Fibroblast of mammary gland (primary cell): ENCODE measurements at regions not wholly inside any gene's neighbourhood (a gene's known extent, or its start where the extent isn't known, plus 50 kb on each side); places are given as distances from the start of the nearest gene placed in this dataset.

Experiments used
- DNase-seq: peaks from one replicate; pipeline ENCODE4 v3.0.0-alpha.2; 2010; ENCODE audit warnings: low read depth
- H3K4me3 ChIP-seq: 2 replicates; pipeline ENCODE4 v1.5.1; 2011; ENCODE audit warnings: low read depth, mild to moderate bottlenecking, low read length, moderate library complexity; ENCODE audit not compliant: control insufficient read depth
- CTCF ChIP-seq: conservative IDR thresholded peaks from 2 replicates; pipeline ENCODE4 v1.5.1; 2011; ENCODE audit warnings: low read depth, low read length, inconsistent platforms; ENCODE audit not compliant: control insufficient read depth, insufficient read depth

DNA sequence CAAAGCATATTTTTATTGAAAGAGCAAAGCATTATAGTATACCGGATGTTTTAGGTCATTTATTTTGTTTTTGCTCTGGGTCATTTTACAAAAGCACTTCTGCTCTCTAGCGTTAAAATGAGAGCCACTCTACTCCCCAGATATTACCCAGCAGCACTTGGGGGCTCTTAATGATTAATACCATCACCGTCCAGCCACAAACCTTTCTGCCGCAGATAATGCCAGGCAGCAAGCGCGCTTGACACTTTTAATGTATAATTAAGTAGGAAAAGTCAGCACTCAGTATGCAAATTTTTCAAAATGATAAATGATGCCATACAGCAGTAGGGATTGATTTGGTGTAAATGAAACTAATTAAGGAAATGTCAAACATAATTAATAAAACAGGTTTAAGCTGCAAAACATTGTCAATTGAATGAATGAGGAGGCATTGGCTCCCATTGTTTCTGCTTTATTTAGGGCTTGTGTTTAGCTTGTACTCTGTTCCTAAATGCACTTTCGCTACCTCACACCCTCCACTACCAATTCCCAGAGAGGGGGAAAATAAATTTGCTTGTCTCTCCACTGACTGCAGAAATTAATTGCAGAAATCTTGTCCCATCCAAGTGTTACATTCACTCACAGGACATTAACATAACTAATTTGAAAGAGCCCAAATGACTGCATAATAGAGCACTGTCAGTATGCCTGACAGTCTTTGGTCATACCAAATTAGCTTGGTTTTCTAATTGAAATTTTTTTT, 358.8 kb upstream of the ARRDC3 start:
- H3K4me3 ChIP-seq, result no peak overlapping the region
- no peak for DNase-seq
- TF ChIP-seq CTCF, result no peak

- TF ChIP-seq CTCF, result no peak
- no peak overlapping the region for H3K4me3 ChIP-seq
- no peak for DNase-seq
Measured at GRCh38 chr5:91730026-91730425, 346.9 kb upstream of the ARRDC3 start.

DNA sequence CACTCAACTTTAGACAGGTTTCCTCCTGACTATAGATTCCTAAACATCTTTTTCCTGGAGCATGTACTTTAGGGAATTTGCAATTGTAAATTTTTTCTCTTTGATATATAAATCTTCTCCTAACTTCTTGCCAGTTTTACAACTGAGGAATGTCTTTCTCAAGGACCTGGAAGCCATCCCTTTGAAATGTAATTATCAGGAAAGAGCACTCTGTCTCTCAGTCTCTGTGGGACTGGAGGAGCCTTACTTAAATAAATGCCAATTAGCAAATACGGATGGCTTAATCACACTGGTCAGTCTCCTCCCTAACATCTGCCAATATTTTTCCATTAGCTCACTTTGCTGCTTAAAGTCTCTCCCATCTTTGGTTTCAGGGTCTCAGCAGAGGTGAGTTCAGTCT, 344.3 kb upstream of the ARRDC3 start:
- TF ChIP-seq CTCF, result no peak
- DNase-seq, result no peak

DNA sequence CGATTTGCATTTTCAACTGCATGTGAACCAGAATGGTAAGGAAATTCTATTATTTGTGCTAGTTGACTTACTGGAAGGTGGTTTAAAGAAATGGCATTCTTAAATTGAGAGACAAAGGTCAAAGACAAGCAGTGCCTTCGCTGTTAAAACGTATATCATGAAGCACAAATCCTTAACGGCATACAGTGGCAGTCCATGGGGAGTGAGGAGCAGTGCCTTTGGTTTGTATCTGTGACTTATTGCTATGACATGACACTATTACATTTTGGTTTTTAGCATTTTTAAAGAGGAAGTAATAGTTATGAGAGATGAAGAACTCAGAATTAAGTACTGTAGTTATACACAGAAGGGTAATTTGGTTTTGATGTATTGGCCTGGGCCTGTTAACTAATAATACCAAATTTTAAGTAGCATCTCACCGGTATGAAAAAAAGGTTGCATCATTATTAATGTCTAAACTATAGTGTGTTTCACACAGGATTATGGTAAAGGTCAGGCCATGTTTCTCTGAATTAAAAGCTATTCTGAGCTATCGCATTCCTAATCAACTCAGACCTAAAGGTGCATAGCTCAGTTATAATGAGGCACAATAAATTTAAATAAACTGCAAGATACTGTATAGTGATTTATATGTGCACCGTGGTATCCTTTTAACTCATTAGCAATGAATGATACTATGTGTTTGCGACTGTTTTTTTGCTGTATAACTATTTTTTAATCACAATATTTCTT, 339.8 kb upstream of the ARRDC3 start:
- H3K4me3 ChIP-seq, result no peak overlapping the region
- no peak for TF ChIP-seq CTCF
- DNase-seq, result no peak

More for the DNA sequence above, 344.3 kb upstream of the ARRDC3 start:
- no peak overlapping the region for H3K4me3 ChIP-seq

GRCh38 chr5:91712718-91713117, 329.6 kb upstream of the ARRDC3 start:
- no peak for TF ChIP-seq CTCF
- H3K4me3 ChIP-seq, result no peak overlapping the region
- DNase-seq, result peak; percentile 67

DNA sequence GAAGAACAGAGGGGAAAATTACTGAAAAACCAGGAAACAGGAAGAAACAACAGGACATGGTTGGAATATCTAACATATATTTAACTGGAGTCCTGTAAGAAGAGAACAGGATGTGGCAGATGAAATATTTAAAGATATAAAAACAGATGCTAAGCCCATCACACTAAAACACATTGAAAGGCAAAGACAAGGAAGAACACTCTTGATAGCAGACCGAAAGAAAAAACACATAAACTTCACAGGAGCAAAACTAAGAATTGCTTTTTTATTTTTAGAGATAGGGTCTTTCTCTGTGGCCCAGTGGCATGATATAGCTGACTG, 324.4 kb upstream of the ARRDC3 start:
- no peak for TF ChIP-seq CTCF
- no peak for DNase-seq
- no peak overlapping the region for H3K4me3 ChIP-seq
